Activated CD8-positive, alpha-beta memory T cell treated with anti-CD3 and anti-CD28 coated beads for 36 hours (primary cell): ENCODE measurements at regions not wholly inside any gene's neighbourhood (a gene's known extent, or its start where the extent isn't known, plus 50 kb on each side); places are given as distances from the start of the nearest gene placed in this dataset.

Experiments
- CTCF ChIA-PET: fragments of 350-600 bp; sonication (Branson Sonifier 250); formaldehyde crosslinking; loops from one replicate; lab custom pipeline; 2021; ENCODE audit warnings: antibody characterized with exemption; lab: Charles Lee
- POLR2A ChIA-PET: fragments of 350-600 bp; sonication (Branson Sonifier 250); formaldehyde crosslinking; loops from one replicate; lab custom pipeline; 2021; ENCODE audit warnings: antibody characterized with exemption; lab: Charles Lee

- POLR2A ChIA-PET, result no interaction called here
- CTCF ChIA-PET, result no interaction called here
These were observed 615.3 kb upstream of the SLITRK1 start for GRCh38 chr13:84497613-84498012.

GRCh38 chr13:84491952-84492351 lies 609.7 kb upstream of the SLITRK1 start:
- CTCF ChIA-PET, result interaction anchor here (0.6 kb wide), 1 partner anchor 1379 kb away, joined by 3 read pairs; no protein-coding TSS in a partner anchor
- POLR2A ChIA-PET, result no interaction called here

GRCh38 chr13:84487752-84488151 lies 605.5 kb upstream of the SLITRK1 start:
- POLR2A ChIA-PET, result no interaction called here
- CTCF ChIA-PET, result no interaction called here

GRCh38 chr13:84481958-84482357 lies 599.7 kb upstream of the SLITRK1 start:
- ChIA-PET CTCF (no interaction called here), POLR2A (no interaction called here)

- ChIA-PET CTCF (no interaction called here), POLR2A (no interaction called here)
These were observed 597.4 kb upstream of the SLITRK1 start for GRCh38 chr13:84479656-84480055.

GRCh38 chr13:84470528-84470927 lies 588.3 kb upstream of the SLITRK1 start:
- CTCF ChIA-PET, result no interaction called here

GRCh38 chr13:84466461-84466860 lies 584.2 kb upstream of the SLITRK1 start:
- ChIA-PET CTCF (no interaction called here), POLR2A (no interaction called here)

More at GRCh38 chr13:84470528-84470927, 588.3 kb upstream of the SLITRK1 start:
- POLR2A ChIA-PET, result no interaction called here

GRCh38 chr13:84460989-84461388 lies 578.7 kb upstream of the SLITRK1 start:
- CTCF ChIA-PET, result no interaction called here
- POLR2A ChIA-PET, result no interaction called here

GRCh38 chr13:84455143-84455905 lies 573.0 kb upstream of the SLITRK1 start:
- CTCF ChIA-PET, result no interaction called here
- POLR2A ChIA-PET, result no interaction called here

GRCh38 chr13:84447640-84447978 lies 565.3 kb upstream of the SLITRK1 start:
- ChIA-PET POLR2A (no interaction called here), CTCF (no interaction called here)

GRCh38 chr13:84446972-84447639 lies 564.8 kb upstream of the SLITRK1 start:
- ChIA-PET POLR2A (no interaction called here), CTCF (no interaction called here)

GRCh38 chr13:84445776-84446175 lies 563.5 kb upstream of the SLITRK1 start:
- ChIA-PET CTCF (no interaction called here), POLR2A (no interaction called here)

- CTCF ChIA-PET, result no interaction called here
These were observed 561.2 kb upstream of the SLITRK1 start for GRCh38 chr13:84443463-84443862.

GRCh38 chr13:84439108-84439507 lies 556.8 kb upstream of the SLITRK1 start:
- POLR2A ChIA-PET, result no interaction called here
- CTCF ChIA-PET, result no interaction called here

More at GRCh38 chr13:84443463-84443862, 561.2 kb upstream of the SLITRK1 start:
- POLR2A ChIA-PET, result no interaction called here

- POLR2A ChIA-PET, result no interaction called here
- CTCF ChIA-PET, result no interaction called here
These were observed 550.8 kb upstream of the SLITRK1 start for GRCh38 chr13:84433024-84433423.

GRCh38 chr13:84431646-84432045 lies 549.4 kb upstream of the SLITRK1 start:
- ChIA-PET CTCF (no interaction called here), POLR2A (no interaction called here)

GRCh38 chr13:84430446-84430845 lies 548.2 kb upstream of the SLITRK1 start:
- POLR2A ChIA-PET, result no interaction called here
- CTCF ChIA-PET, result no interaction called here

- POLR2A ChIA-PET, result no interaction called here
- CTCF ChIA-PET, result no interaction called here
These were observed 547.7 kb upstream of the SLITRK1 start for GRCh38 chr13:84430015-84430414.

- ChIA-PET POLR2A (no interaction called here), CTCF (no interaction called here)
These were observed 535.8 kb upstream of the SLITRK1 start for GRCh38 chr13:84418041-84418440.

- ChIA-PET POLR2A (no interaction called here), CTCF (no interaction called here)
These were observed 535.1 kb upstream of the SLITRK1 start for GRCh38 chr13:84417416-84417815.

- CTCF ChIA-PET, result no interaction called here
- POLR2A ChIA-PET, result no interaction called here
These were observed 530.7 kb upstream of the SLITRK1 start for GRCh38 chr13:84413016-84413415.
